Activated naive CD4-positive, alpha-beta T cell treated with Interleukin-2 at 50 U/mL for 16 hours (primary cell): ENCODE measurements at regions not wholly inside any gene's neighbourhood (a gene's known extent, or its start where the extent isn't known, plus 50 kb on each side); places are given as distances from the start of the nearest gene placed in this dataset.
"Not testable (repeated sequence)": the region's sequence is repeated elsewhere in the genome, so short reads cannot be mapped to it uniquely, and the experiment has no call there.

Experiments
- DNase-seq: peaks from one replicate; pipeline ENCODE4 v3.0.0-alpha.2; 2020

DNA sequence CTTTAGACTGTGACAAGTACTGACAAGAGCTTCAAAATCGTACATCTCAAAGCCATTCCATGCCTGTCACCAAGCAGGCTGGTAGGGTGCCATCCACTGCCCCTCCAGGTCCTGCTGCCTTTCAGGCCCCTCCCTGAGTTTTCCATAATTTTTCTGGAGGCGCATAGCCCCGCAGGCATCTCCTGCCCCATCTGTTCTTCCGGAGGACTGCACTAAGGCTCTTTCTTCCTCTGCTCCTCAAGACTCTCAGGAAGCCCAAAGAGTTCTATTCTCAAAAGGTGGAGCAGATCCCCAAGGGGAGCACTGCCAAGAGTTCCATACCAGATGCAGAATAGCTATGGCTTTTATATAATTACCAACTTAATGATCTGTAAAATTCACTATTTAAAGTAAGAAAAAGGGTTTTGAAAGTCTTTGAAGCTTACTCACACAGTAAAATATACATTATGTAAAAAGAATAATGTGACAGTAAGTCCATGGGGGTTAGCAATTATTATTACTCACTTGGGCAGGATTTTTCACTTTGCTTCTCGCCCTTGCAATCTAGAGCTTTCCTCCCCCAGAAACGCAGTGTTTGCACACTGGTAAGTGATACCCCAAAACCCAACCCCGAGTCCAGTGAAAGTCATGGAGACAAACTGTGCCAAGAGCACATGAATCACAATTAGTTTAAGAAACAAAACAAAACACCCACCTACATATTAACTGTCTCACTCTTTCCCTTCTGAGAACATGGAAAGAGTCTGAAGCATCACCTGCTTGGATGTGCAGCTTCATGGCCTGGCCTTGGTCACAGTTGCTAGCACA lies 114.1 kb upstream of the DAPK1 start:
- no peak for DNase-seq

DNA sequence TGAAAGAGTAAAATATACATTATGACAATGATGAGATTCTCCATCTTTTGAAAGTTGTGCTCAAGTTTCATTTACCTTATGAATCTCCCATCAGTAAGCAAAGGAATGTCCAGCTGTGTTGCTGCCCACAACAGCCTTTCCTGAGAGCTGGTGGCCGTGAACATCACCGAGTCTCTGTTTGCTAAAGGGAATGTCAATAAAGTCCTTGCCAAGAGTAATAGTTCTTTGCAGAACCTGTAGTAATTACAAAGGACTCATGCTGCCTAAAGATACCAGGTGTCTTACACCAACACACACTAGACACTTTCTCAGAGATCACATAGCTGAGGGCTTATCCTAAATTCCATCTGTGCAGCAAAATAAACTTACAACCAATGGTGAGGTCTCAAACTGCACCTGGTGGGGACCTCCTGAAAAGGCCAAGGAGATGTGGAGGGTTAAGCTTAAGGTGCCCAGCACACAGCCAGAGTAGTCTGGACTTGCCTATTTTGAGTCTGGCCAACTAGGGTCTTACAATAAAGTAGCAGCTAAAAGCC lies 111.1 kb upstream of the DAPK1 start:
- DNase-seq, result no peak

DNA sequence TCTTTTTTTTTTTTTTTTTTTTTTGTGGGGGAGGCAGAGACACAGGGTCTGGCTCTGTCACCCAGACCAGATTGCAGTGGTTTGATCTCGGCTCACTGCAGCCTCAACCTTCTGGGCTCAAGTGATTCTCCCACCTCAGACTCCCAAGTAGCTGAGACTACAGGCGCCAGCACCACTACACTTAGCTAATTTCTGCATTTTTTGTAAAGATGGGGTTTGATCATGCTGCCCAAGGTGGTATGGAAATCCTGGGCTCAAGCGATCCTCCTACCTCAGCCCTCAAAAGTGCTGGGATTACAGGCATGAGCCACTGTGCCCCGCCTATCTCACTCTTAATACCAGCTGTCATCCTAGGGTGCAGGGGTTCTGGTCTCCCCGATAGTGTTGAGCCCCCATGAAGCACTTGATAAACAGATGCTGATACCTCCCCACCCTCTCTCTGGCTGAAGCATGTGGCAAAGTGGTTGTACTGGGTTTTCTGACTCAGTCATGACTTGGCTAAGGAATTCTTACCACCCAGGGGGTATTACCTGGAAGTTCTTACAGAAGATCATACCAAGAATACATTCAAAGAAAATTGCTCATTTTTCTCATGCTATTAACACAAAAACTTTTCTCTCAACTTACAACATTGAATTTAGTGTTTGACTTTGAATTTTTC lies 110.2 kb upstream of the DAPK1 start:
- DNase-seq, result no peak

DNA sequence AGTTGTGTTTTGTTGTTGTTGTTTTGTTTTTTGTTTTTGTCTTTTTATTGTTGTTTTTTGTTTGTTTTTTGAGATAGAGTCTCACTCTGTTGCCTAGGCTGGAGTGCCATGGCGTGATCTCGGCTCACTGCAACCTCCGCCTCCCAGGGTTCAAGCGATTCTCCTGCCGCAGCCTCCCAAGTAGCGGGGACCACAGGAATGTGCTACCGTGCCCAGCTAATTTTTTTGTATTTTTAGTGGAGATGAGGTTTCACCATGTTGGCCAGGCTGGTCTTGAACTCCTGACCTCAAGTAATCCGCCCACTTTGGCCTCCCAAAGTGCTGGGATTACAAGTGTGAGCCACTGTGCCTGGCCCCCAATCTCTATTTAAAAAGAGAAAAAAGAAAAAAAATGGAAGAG lies 109.0 kb upstream of the DAPK1 start:
- DNase-seq, result not testable (repeated sequence)

DNA sequence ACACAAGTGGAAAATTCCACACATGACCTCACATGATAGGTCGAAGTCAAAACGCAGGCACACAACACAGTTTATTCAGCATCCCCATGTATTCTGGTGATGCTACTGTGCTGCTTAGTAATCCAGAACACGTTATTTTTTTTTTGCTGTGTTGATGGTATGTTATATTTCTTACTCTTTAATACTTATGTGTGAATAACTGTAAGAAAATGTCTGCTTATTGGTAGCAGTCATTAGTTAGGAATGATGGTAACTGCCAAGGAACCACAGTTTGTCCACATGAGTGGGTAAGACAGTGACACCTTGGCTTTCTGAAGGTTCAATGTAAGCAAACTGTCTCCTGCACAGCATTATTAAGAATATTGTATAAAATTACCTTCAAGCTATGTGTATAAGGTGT lies 107.7 kb upstream of the DAPK1 start:
- no peak for DNase-seq

DNA sequence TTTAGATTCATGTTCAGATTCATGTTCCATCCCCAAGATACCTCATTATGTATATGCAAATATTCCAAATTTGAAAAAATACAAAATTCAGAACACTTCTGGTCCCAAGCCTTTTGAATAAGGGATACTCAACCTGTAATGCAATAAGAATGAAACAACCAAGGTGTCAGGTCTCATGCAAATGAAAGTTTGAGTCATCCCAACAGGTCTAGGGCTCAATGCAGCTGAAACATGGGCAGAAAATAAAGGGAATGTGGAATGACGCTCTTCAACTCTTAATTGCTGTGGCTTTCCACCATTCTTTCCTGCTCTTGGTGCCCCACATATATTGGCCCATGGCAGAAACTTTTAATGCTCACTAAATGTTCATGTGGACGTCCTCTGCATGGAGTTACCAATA lies 107.3 kb upstream of the DAPK1 start:
- no peak for DNase-seq

DNA sequence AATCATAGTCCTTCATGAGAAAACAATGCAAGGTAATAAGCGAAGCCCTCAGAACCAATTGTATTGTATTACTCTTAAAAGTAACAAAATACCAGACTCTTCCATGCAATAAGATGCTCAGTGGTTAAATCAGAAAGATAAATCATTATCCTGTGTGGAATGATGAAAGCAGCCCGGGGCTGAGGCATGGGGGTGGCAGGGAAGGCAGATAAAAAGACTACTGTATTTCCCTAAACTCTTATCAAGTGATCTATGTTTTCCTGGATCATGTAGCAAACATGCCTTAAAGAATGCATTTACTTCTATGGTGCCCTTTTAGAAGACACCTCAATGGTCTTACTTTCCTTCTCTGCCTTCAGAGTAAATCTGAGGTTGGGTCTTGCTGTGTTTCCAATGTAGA lies 105.6 kb upstream of the DAPK1 start:
- DNase-seq, result no peak

DNA sequence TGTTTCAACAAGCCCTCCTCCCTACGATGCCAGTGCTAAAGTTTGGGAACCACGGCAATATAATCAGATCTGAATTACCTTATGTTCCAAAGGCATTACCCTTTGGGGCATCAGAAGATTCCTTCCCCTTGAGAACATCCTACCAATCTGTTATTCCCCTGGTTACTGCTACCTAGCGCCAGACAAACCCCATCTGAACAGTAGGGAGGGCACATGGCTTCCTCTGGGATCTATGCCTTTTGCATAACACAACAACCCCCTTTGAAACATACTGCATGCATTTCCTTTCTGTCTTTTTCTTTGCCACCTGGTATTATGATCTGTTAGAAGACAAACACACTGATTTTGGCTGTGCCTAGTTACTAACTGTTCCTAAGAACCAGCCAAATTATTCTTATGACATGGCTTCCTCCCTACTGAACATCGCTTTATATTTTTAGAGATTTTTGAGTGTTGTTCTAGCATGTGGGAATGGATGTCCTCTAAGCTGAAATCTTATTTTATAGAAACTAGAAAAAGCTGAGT lies 103.9 kb upstream of the DAPK1 start:
- DNase-seq, result no peak

DNA sequence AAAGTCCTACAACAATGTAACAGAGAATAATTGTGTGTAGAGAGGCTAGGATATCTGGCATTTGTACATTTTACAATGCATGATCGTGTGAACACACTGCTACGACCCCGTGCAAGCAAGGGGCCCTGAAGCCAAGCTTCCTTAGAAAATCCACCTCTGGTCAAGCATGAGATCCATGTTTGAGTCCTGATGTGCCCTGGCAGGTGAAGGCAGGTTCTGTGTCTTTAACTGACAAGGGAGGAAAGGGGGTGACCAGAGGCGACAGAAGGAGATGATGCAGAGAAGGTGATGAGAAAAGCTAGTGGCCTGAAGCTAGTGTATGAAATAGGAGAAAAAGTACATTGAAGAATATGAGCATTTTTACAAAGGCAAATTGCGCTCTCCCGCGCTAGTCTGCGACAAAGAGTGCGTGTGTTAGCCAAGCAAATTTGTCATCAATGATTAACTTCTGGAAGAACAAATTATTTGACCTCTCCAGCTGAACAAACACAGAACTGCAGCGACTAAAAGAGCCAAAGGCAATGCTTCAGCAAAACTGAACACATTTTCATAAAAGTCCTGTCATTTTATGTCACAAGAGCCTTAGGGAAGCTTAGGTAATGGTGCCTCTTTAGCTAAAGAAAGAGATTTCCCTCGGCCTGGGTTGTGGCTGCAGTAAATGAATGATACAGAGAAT lies 101.7 kb upstream of the DAPK1 start:
- DNase-seq, result no peak

DNA sequence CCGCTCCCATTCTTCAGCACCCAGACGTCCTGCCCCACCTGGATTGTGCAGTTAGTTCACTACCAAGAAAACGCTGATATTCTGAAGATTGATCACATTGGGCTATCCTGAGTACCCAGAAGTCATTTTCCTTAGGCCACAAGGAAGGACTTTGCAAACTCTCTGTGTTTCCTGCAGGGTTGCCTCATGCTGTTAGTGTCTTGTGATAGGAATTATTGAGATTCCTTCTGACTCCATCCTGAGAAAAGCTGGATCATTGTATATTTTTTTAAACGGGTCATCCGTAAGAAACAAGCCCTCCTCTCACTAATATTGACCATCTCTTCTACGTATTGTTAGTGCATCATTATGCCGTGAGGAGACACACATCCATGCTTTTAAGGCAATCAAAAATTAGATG lies 96.0 kb upstream of the DAPK1 start:
- no peak for DNase-seq

DNA sequence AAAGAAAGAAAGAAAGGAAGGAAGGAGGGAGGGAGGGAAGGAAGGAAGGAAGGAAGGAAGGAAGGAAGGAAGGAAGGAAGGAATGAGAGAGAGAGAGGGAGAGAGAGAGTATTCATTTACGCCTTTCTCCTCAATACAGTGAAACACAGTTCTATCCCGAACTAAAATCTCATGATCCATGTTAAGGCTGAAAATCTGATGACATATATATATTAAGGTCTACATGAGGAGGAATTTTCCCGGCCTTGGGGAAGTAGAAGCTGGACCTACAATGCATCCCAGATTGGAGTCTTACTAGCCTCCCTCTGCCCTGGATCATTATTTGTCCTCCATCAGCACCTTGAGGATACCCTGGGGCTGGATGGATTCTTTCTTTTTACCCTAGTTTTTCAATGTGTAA lies 95.1 kb upstream of the DAPK1 start:
- DNase-seq, result no peak

DNA sequence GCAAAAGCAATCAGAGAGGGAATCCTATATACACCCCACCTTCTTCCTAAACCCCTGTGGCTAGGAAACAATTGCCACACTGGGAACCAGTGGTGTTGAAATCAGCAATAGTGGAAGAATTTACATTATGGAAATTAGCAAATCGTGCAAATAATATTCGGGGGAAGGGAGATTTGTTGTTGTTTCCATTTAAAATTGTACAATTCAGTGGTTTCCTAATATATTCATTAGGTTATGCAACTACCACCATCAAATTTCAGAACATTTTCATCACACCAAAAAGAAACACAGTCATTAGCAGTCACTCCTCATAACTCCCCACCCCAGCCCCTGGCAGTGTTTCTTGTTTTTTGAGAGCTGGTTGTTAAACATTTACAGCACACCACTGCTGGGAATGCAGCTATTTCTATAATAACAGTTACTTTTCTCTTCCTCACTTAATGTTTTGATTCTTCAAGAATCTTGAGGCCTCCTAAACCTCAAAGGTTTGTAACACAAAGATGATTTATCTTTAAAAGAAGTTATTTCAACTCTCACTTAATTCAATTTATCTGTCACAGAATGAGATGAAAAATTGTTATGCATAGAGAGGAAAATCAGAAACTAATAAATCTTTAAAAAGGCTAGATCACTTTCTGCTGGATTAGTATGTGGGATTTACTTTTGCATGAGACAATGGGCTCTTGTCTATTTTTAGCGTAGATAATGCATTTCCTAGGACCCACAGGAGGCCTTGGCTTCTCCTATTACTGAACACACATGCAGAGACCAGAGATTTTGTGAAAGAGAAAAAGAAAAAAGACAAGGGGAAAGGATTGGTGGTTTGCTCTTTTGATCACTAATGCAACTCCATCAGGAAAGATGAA lies 91.8 kb upstream of the DAPK1 start:
- DNase-seq, result no peak

DNA sequence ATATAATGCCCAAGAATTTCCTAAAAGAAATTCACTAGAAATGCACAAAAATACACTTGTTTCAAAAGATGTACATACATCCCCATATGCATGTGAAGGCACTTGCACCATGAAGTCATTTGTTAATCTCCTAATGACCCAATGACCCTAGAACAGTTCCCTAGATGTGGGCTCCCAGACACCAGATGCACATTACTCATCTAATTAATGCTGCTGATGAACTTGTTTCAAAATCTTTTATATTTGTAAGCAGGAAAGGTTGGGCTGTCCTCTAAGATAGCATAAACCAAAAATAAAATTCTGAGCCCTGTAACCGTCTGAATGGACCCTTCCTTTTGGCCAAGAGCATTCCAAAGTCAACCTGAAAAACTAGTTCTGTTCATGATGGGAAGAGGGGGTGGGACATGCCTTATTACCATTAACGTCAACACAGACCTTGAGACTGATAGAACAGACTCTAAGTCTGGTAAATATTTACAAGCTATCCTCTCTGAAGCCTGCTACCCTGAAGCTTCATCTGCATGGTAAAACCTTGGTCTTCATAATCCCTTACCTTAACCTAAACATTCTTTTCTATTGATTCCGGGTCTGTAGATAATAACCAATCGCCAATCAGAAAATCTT lies 91.0 kb upstream of the DAPK1 start:
- no peak for DNase-seq

DNA sequence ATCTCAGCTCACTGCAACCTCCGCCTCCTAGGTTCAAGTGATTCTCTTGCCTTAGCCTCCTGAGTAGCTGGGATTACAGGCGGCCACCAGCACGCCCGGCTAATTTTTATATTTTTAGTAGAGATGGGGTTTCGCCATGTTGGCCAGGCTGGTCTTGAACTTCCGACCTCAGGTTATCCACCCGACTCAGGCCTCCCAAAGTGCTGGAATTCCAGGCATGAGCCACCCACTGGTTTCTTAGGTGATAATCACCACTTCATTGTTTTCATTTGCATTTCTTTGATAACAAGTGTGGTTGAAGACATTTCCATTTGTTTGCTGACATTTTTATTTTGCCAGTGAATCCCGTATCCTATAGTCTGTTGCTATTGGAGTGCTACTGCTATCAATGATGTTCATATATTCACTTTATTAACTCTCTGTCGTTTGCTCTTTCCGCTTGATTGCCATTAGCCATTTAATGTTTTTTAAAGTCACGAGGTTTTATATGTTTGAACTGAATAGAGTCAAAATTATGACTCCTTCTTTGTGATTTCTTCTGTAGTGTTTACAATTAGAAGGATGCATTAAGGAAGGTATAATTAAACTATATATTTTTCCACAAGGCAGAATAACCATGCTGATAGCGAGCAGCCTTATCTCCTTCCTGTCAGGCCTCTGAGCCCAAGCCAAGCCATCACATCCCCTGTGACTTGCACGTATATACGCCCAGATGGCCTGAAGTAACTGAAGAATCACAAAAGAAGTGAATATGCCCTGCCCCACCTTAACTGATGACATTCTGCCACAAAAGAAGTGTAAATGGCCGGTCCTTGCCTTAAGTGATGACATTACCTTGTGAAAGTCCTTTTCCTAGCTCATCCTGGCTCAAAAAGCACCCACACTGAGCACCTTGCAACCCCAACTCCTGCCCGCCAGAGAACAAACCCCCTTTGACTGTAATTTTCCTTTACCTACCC lies 87.3 kb upstream of the DAPK1 start:
- DNase-seq, result not testable (repeated sequence)

DNA sequence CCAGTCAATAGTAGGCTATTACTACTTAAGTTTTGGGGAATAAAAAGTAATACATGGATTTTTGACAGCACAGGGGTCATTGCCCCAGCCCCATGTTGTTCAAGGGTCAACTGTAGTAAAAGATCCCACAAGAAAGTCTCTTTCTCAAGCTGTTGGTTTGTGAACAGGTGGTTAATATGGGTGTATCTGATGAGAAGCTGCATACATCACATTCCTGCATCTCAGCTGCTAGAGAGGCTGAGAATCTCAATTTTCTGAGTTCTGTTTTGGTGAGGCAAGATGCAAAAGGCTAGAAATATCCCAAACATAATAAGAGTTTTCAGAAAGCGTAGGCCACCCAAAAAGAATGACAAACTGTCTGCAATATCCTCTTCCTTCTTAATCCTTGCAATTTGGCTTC lies 76.8 kb upstream of the DAPK1 start:
- DNase-seq, result no peak

DNA sequence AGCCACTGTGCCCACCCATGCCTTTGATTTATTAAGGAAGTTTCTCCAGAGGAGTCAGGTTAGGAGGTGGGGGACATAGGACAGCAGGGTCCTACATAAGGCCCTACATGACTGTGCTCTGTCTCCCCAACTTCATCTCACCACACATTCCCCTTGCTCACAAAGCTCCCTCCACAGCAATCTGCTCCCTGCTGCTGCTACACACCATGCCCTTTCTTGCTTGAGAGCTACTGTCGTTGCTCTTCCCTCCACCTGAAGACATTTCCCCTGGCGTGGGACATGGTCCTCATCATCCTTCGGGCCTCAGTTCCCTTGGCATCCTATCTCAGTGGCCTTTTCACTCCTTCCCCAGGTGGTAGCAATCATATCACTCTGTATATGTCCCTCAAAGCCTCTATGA lies 75.9 kb upstream of the DAPK1 start:
- DNase-seq, result no peak

DNA sequence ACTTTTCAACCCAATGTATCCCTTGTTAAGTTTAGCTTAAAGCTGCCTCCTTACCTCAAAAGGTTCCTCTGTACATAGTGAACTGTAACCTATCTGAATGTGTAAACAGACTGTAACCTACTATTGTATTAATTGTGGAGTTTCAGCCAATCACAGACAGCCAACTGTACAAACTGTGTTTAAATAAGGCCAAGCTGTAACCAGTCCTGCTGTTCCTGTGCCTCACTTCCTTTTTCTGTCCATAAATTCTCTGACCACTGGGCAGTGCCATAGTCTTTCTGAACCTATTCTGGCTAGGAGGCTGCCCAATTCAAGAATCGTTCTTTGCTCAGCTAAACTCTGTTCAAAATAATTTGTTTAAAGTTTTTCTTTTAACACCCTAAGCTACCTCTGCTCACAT lies 74.7 kb upstream of the DAPK1 start:
- no peak for DNase-seq

DNA sequence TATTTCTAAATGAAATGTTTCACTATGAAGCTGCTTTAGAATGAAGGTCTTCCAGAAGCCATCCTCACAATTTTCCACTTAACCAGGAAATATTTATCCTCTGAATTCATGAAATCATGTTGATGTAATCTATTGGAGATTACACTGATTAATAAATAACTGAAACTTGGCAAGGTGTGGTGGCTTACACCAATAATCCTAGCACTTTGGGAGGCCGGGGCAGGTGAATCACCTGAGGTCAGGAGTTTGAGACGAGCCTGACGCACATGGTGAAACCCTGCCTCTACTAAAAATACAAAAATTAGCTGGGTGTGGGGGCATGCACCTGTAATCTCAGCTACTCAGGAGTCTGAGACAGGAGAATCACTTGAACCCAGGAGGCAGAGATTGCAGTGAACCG lies 73.8 kb upstream of the DAPK1 start:
- not testable (repeated sequence) for DNase-seq

DNA sequence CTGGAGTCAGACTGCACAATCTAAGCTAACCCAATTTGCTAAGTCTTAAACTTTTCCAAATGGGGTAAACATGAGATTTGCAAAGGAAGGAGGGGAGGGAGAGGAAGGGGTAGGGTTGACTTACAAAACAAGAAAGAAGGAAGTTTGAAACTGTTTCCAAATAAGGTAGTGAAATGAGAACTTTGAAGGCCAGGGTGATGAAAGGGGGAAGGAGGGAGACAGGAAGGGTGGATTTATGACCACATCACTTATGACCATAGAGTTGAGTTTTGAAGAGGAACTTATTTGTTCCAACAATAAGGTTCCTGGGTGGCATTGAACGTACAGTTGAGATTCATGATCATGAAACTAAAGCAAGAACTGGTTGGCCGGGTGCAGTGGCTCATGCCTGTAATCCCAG lies 72.5 kb upstream of the DAPK1 start:
- no peak for DNase-seq

DNA sequence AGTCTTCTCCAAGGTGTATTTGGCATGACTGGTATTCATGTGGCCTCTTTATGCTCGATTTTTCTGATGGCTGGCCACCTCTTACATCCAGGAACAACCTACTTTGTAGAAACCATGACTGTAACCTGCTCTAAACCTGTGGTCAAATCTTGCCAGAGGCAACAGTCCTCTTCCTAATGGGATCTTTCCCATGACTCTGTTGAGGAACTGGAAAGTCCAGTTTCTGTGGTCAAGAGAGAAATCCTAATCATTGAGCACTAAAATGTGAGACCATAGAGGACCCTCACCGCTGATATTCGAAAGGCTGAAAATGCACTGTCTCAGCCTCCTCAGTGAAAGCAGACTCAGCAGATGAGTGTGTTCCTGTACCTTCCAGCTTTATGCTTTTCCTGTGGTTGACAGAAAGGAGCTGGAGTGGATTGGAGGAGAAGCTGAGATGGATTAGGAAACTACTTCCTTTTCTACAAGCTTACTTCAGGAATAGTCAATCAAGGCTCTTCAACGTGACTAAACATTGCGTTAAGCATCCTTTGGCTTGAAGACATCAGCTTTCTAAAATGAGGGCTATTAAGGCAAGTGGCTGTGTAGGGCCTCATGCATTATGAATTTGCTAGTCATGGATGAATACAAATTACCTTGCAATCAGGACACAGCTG lies 69.7 kb upstream of the DAPK1 start:
- DNase-seq, result no peak
